Astrocyte of the cerebellum (primary cell): ENCODE measurements at regions not wholly inside any gene's neighbourhood (a gene's known extent, or its start where the extent isn't known, plus 50 kb on each side); places are given as distances from the start of the nearest gene placed in this dataset.

Experiments
- DNase-seq: peaks from one replicate; pipeline ENCODE4 v3.0.0-alpha.2; 2011; ENCODE audit warnings: low read depth
- H3K4me3 ChIP-seq: 2 replicates; pipeline ENCODE4 v1.5.1; 2011; ENCODE audit warnings: mild to moderate bottlenecking, low read depth, low read length, moderate library complexity
- in situ Hi-C: cut with HindIII; loops from 2 replicates; pipeline ENCODE4 v1.10.0; 2017; ENCODE audit warnings: low sequenced_read_pairs
- TF ChIP-seq, protein P1 (sequence below): IDR thresholded peaks from 2 replicates; pipeline ENCODE4 v1.5.1; 2012; ENCODE audit warnings: low read length, low read depth, moderate library complexity, mild to moderate bottlenecking; ENCODE audit errors: missing control alignments

DNA sequence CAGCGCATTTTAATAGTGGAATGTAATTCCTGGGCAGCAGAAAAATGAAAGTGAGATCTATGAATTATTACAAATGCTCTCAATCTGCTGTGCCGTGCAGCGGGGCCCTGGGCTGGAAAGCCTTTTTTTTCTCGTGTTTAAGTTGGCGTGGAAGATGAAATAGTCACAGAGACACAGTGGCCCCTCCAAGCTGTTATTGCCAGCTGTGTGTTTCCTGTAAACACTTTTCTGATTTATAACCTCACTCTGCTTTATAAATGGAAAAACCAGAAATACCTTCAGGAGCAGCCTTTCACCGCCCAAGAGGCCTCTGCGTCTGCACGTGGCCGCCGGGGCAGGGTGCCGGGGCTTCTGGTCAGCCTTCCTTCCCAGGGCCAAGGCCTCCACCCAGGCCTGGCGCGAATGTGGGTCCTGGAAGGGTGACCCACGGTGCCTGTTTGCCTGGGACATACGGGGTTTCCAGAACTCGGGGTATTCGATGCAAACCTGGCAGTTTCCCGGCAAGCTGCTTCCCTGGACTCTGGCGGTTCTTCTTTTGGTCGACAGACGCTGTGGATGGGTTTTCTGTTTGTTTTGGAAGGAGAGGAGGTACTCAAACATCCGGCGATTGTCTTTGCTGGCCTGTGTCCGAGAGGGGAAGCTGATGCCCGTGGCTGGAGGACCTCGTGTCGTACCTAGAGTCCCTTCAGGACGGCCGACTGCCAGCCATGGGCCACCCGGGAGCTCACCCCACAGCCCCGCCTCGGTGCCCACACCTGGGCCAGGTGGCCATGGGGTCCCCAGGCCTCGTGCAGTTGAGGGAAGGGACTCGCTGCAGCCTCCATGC, 256.7 kb downstream of the PARP8 start:
- no peak for DNase-seq
- no peak overlapping the region for H3K4me3 ChIP-seq
- TF ChIP-seq, protein P1, sequence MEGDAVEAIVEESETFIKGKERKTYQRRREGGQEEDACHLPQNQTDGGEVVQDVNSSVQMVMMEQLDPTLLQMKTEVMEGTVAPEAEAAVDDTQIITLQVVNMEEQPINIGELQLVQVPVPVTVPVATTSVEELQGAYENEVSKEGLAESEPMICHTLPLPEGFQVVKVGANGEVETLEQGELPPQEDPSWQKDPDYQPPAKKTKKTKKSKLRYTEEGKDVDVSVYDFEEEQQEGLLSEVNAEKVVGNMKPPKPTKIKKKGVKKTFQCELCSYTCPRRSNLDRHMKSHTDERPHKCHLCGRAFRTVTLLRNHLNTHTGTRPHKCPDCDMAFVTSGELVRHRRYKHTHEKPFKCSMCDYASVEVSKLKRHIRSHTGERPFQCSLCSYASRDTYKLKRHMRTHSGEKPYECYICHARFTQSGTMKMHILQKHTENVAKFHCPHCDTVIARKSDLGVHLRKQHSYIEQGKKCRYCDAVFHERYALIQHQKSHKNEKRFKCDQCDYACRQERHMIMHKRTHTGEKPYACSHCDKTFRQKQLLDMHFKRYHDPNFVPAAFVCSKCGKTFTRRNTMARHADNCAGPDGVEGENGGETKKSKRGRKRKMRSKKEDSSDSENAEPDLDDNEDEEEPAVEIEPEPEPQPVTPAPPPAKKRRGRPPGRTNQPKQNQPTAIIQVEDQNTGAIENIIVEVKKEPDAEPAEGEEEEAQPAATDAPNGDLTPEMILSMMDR, result no peak

DNA sequence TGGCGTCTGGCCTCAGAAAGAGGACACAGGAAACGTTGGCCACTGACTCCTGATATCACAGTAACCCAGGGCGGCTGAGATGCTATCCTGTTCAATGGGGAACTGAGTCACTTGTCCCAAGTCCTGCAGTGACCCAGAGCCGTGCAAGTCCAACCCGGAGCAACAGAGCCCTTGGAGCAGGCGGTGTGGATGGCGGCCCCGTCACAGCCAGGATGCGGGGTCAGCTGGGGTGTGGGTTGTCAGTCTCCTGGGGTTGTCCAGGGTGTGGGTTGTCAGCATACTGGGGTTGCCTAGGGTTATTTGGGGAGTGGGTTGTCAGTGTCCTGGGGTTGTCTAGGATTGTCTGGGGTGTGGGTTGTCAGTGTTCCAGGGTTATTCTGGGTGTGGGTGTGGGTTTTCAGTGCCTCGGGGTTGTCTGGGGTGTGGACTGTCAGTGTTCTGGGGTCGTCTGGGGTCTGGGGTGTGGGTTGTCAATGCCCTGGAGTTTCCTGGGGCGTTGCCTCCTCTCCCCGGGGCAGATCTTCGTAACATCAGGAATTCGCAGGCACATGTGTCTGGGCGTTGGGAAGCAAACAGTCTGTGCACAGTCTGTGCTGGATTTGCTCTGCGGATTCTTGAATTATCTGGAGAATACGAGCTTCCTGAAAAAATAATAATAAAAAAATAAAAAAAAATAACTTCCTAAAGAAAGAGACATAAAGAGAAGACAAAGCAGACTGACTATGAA, 257.5 kb downstream of the PARP8 start:
- no peak for DNase-seq
- no peak overlapping the region for H3K4me3 ChIP-seq
- TF ChIP-seq, protein P1, result no peak
- in situ Hi-C loops, result no loop called here

More for the DNA sequence above, 256.7 kb downstream of the PARP8 start:
- in situ Hi-C loops, result no loop called here

DNA sequence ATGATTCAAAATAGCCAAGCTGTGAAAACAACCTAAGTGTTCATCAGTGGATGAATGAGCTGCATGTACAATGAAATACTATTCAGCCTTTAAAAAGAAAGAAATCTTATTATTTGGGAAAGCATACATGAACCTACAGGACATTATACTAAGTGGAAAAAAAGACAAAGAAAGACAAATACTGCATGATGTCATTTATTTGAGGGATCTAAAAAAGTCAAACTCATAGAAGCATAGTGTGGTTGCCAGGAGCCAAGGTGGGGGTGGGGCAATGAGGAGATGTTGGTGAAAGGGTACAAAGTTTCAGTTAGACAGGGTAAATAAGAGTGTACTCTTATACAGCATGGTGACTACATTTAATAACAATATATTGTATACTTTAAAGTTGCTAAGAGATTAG, 261.5 kb downstream of the PARP8 start:
- in situ Hi-C loops, result no loop called here
- no peak for DNase-seq
- TF ChIP-seq, protein P1, result no peak
- H3K4me3 ChIP-seq, result no peak overlapping the region

DNA sequence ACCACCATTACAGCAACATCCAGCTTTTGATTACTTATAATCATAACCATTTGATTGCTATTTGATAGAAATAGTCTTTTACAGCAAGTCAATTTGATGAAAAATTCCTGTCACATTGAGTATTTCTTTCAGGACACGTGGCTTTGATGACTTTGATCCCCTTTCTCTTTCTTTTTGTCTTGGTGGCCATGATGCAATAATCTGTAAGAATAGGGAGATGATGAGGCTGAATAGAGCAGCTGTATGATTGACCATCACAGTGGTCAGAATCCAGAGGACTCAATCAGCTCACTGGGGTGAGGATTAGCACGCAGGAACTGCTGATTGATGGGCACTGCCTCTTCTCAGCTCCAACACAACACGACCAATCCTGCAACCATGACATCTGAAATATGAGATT, 262.7 kb downstream of the PARP8 start:
- TF ChIP-seq, protein P1, result no peak
- no peak for DNase-seq
- no peak overlapping the region for H3K4me3 ChIP-seq
- in situ Hi-C loops, result no loop called here

DNA sequence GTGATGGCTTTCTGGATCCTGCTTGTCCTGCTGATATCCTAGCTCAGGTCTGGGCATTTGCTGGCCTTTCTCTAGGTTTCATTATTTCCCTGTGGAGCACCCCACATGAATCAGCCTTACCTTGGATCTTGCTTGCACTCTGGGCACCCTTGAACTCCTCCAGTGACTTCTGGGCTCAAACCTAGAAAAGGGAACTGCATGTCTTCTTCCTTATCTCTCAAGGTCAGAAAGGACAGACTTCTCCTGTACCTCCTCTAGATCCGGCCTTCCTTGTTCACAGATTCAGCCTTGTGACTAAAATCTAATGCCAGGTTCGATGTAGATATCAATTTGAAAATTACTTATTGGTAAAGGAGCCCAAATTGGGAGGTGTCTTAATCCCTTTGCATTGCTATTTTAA, 267.9 kb downstream of the PARP8 start:
- in situ Hi-C loops, result no loop called here
- no peak for DNase-seq
- TF ChIP-seq, protein P1, result no peak
- H3K4me3 ChIP-seq, result no peak overlapping the region

DNA sequence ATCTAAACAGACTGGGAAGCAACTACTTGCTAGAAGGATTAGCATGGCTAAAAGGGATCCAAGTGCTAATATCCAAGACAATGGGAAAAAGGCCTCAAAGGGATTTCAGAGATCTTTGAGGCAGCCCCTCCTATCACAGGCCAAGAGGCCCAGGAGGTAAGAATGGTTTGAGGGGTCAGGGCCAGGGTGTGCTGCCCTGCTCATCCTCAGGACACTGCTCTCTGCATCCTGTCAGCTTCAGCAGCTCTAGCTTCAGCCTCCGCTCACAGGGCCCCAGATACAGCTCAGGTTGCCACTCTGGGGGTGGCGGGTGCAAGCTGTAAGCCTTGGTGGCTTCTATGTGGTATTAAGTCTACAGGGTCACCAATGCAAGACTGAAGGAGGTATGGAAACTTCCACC, 278.7 kb downstream of the PARP8 start:
- no peak for DNase-seq
- H3K4me3 ChIP-seq, result no peak overlapping the region
- in situ Hi-C loops, result no loop called here
- TF ChIP-seq, protein P1, result no peak
